K562 (cell line): ENCODE measurements at regions not wholly inside any gene's neighbourhood (a gene's known extent, or its start where the extent isn't known, plus 50 kb on each side); places are given as distances from the start of the nearest gene placed in this dataset.

ENCODE experiments used
- ATAC-seq: fragments of 200-7000 bp; cut with Tn5 transposase; 3 replicates; pipeline ENCODE4 v1.9.1; 2020; ENCODE audit warnings: moderate library complexity
- BruUV-seq: library from RNA; stranded (reverse); fragments of 400-500 nt; replicated peaks from 2 replicates; lab custom pipeline; 2021; lab: Mats Ljungman, UMichigan
- CTCF ChIA-PET: fragments of 300-600 bp; formaldehyde crosslinking; extraction: SDS; loops from one replicate; lab custom pipeline; 2021; ENCODE audit warnings: low intra/inter-chr PET ratio; lab: Yijun Ruan, JAX
- POLR2A ChIA-PET: fragments of 300-600, 350-650 bp; sonication (Branson Sonifier 250); formaldehyde crosslinking; extraction: SDS; loops from one replicate; lab custom pipeline; 2021; ENCODE audit warnings: antibody characterized with exemption, inconsistent platforms; lab: Yijun Ruan, JAX
- DNase-seq, 4 experiments: peaks; one replicate each; pipeline versions ENCODE4 v3.0.0 to v3.0.0-alpha.2; 2011 to 2018; ENCODE audit warnings: low spot score in 3 of 4, mixed read lengths in 3 of 4; ENCODE audit errors: extremely low read depth in 1 of 4
- FAIRE-seq: peaks from 2 replicates; lab custom pipeline; 2011; peaks lifted over from hg19 to GRCh38; lab: Jason Lieb, UNC
- H2AFZ ChIP-seq: 2 replicates; pipeline ENCODE4 v1.6.0; 2011; ENCODE audit warnings: low read depth, low read length, control low read depth, inconsistent platforms
- H3K27ac ChIP-seq: fragments of 200-600 bp; 3 replicates; pipeline ENCODE4 v1.8.0; 2011; ENCODE audit warnings: low read depth, mild to moderate bottlenecking, control low read depth, inconsistent platforms, low read length, moderate library complexity, mixed read lengths; ENCODE audit errors: extremely low read depth
- H3K27me3 ChIP-seq, 2 experiments: fragments of 300-600 bp in 1 of 2; 2 replicates in 1 of 2; 3 replicates in 1 of 2; pipeline versions ENCODE4 v1.6.0 to v1.8.0; 2011; ENCODE audit warnings: inconsistent platforms in 2 of 2, low read length in 2 of 2, mild to moderate bottlenecking in 1 of 2, mixed read lengths in 1 of 2, moderate library complexity in 1 of 2; ENCODE audit not compliant: control insufficient read depth in 2 of 2, insufficient read depth in 2 of 2
- H3K36me3 ChIP-seq: fragments of 300-600 bp; 3 replicates; pipeline ENCODE4 v1.8.0; 2011; ENCODE audit warnings: mild to moderate bottlenecking, low read length, inconsistent platforms; ENCODE audit not compliant: control insufficient read depth, insufficient read depth
- H3K4me1 ChIP-seq, 2 experiments: fragments of 200-600 bp in 1 of 2; replicated peaks in 1 of 2; 2 replicates in 1 of 2; 3 replicates in 1 of 2; pipeline versions ENCODE4 v1.5.1 to v1.8.0; 2011; ENCODE audit warnings: inconsistent platforms in 2 of 2, low read length in 2 of 2, mild to moderate bottlenecking in 1 of 2, mixed read lengths in 1 of 2, moderate library complexity in 1 of 2; ENCODE audit not compliant: control insufficient read depth in 2 of 2, insufficient read depth in 2 of 2
- H3K4me2 ChIP-seq: 2 replicates; pipeline ENCODE4 v1.6.1; 2011; ENCODE audit warnings: low read length, control low read depth, inconsistent platforms, mixed read lengths; ENCODE audit not compliant: insufficient read depth
- H3K4me3 ChIP-seq: fragments of 200-600 bp; sonication (generic), shearing (Covaris generic); 2 replicates; pipeline ENCODE4 v1.5.1; 2016; ENCODE audit warnings: control low read depth, inconsistent platforms
- H3K79me2 ChIP-seq: fragments of 200-600 bp; 3 replicates; pipeline ENCODE4 v1.8.0; 2011; ENCODE audit warnings: low read length, inconsistent platforms; ENCODE audit not compliant: control insufficient read depth, insufficient read depth
- H3K9ac ChIP-seq, 2 experiments: 2 replicates each; pipeline versions ENCODE4 v1.6.0 to v1.6.1; 2011; ENCODE audit warnings: low read depth in 2 of 2, low read length in 2 of 2, control low read depth in 1 of 2, inconsistent platforms in 1 of 2, mild to moderate bottlenecking in 1 of 2, mixed read lengths in 1 of 2; ENCODE audit not compliant: insufficient read depth in 1 of 2
- H3K9me1 ChIP-seq: one replicate; pipeline ENCODE4 v1.6.0; 2011; ENCODE audit warnings: inconsistent platforms, mild to moderate bottlenecking, low read length, moderate library complexity; ENCODE audit not compliant: control insufficient read depth, insufficient read depth
- H3K9me3 ChIP-seq: replicated peaks from 2 replicates; pipeline ENCODE4 v1.5.1; 2011; ENCODE audit warnings: low read depth, low read length, inconsistent platforms; ENCODE audit not compliant: control insufficient read depth, insufficient read depth
- H4K20me1 ChIP-seq: replicated peaks from 2 replicates; pipeline ENCODE4 v1.6.1; 2011; ENCODE audit warnings: low read length, inconsistent platforms, mixed read lengths; ENCODE audit not compliant: control insufficient read depth, insufficient read depth
- ADNP ChIP-seq: fragments of 200-800 bp; sonication (Bioruptor generic); IDR thresholded peaks from 2 replicates; pipeline ENCODE4 v1.6.1; 2016; ENCODE audit warnings: missing genetic modification characterization, missing compliant biosample characterization
- CBX3 ChIP-seq, 2 experiments: IDR thresholded peaks; 1 replicate in 1 of 2; 2 replicates in 1 of 2; pipeline ENCODE4 v1.6.1; 2012; ENCODE audit warnings: inconsistent platforms in 2 of 2, low read length in 2 of 2, borderline replicate concordance in 1 of 2, control low read depth in 1 of 2
- CC2D1A ChIP-seq: fragments of 450-650 bp; IDR thresholded peaks from 2 replicates; pipeline ENCODE4 v1.6.1; 2017; ENCODE audit warnings: mild to moderate bottlenecking
- ESRRB ChIP-seq: fragments of 250-450 bp; sonication (Bioruptor Pico); IDR thresholded peaks from 2 replicates; pipeline ENCODE4 v1.5.0; 2020; ENCODE audit warnings: mild to moderate bottlenecking, moderate library complexity, borderline replicate concordance
- HNRNPH1 ChIP-seq: fragments of 200-400 bp; formaldehyde crosslinking; optimal IDR thresholded peaks from 2 replicates; pipeline ENCODE3; 2017; ENCODE audit warnings: low read depth, mild to moderate bottlenecking, low read length, moderate library complexity
- ID3 ChIP-seq, 2 experiments: fragments of 250-450 bp in 1 of 2; fragments of 450-650 bp in 1 of 2; sonication (Bioruptor Pico) in 1 of 2; IDR thresholded peaks; 2 replicates each; pipeline versions ENCODE4 v1.6.1 to v1.8.0; 2016 to 2021; ENCODE audit warnings: mild to moderate bottlenecking in 2 of 2, moderate library complexity in 2 of 2, missing compliant biosample characterization in 1 of 2, missing genetic modification characterization in 1 of 2
- JUN ChIP-seq, 2 experiments: sonication (generic) in 1 of 2; formaldehyde crosslinking in 1 of 2; IDR thresholded peaks; 2 replicates each; pipeline versions ENCODE4 v1.6.1 to v1.8.0; 2012 to 2022; ENCODE audit warnings: borderline replicate concordance in 2 of 2, mild to moderate bottlenecking in 2 of 2, improper control_type of control experiment in 1 of 2, low read depth in 1 of 2, low read length in 1 of 2, missing genetic modification reagents in 1 of 2
- MTA1 ChIP-seq: fragments of 450-650 bp; IDR thresholded peaks from 2 replicates; pipeline ENCODE4 v1.6.1; 2017; ENCODE audit warnings: borderline replicate concordance
- MYBL2 ChIP-seq, 2 experiments: fragments of 450-650 bp in 1 of 2; sonication (generic) in 1 of 2; formaldehyde crosslinking in 1 of 2; IDR thresholded peaks; 2 replicates each; pipeline versions ENCODE4 v1.6.1 to v1.8.1; 2017 to 2022; ENCODE audit warnings: borderline replicate concordance in 1 of 2, inconsistent platforms in 1 of 2, low read depth in 1 of 2, mild to moderate bottlenecking in 1 of 2, missing genetic modification reagents in 1 of 2, moderate library complexity in 1 of 2
- SRSF3 ChIP-seq: fragments of 200-400 bp; formaldehyde crosslinking; IDR thresholded peaks from 2 replicates; pipeline ENCODE4 v1.6.1; 2016; ENCODE audit warnings: mild to moderate bottlenecking, low read length, moderate library complexity; ENCODE audit not compliant: insufficient read depth
- STAT5B ChIP-seq: fragments of 250-450 bp; sonication (Bioruptor Pico); IDR thresholded peaks from 2 replicates; pipeline ENCODE4 v1.8.0; 2021; ENCODE audit warnings: mild to moderate bottlenecking, inconsistent platforms
- XRCC5 ChIP-seq: fragments of 200-400 bp; formaldehyde crosslinking; IDR thresholded peaks from 2 replicates; pipeline ENCODE4 v1.6.1; 2017; ENCODE audit warnings: low read depth, mild to moderate bottlenecking, low read length
- ZNF143 ChIP-seq: sonication (generic); formaldehyde crosslinking; IDR thresholded peaks from 2 replicates; pipeline ENCODE4 v1.9.0; 2022; ENCODE audit warnings: mild to moderate bottlenecking, missing genetic modification reagents
- ZNF589 ChIP-seq: fragments of 200-800 bp; sonication (Bioruptor generic); IDR thresholded peaks from 2 replicates; pipeline ENCODE4 v1.6.1; 2016; ENCODE audit warnings: low read depth, missing genetic modification characterization, missing compliant biosample characterization
- WGBS: fragments of 100-300 bp; shearing (Covaris generic); methylation state at CpG from one replicate; pipeline ENCODE4 v1.1.6; 2016; ENCODE audit warnings: low coverage, mixed read lengths; ENCODE audit not compliant: insufficient coverage; ENCODE audit errors: missing lambda C conversion rate; 5-methylcytosine and 5-hydroxymethylcytosine counted together
- in situ Hi-C: fragments of 300-500 bp; cut with MboI; formaldehyde crosslinking; loops from 4 replicates; pipeline ENCODE4 v1.15.0; 2018; ENCODE audit warnings: inconsistent platforms, mixed read lengths
- intact Hi-C: fragments of 100-400 bp; cut with micrococcal nuclease; formaldehyde crosslinking; loops from 2 replicates; pipeline ENCODE4 v1.14.2; 2022

GRCh38 chr9:78697618-78698017, 400.7 kb downstream of the PSAT1 start:
- CTCF ChIA-PET = no interaction called here
- Histone ChIP-seq H2AFZ (no peak overlapping the region), H3K4me1 (no peaks in the 10 kb centered on the region), H3K36me3 (no peaks in the 10 kb centered on the region), H3K9me3 (no peaks in the 10 kb centered on the region), H3K9me1 (no peaks in the 10 kb centered on the region), H4K20me1 (no peaks in the 10 kb centered on the region), H3K27me3 (no peaks in the 10 kb centered on the region), H3K4me2 (no peak overlapping the region), H3K4me3 (no peak overlapping the region), H3K27ac (no peak overlapping the region), H3K79me2 (no peaks in the 10 kb centered on the region), H3K9ac (no peak overlapping the region)
- BruUV-seq = no TSS peak
- 0% methylated on average over 1 of the region's 1 CpG for WGBS
- FAIRE-seq (no peak), ATAC-seq (no peak), DNase-seq (no peak)
- TF ChIP-seq CC2D1A (no peak), MTA1 (no peak), SRSF3 (no peak), STAT5B (CRISPR knock-in tag) (no peak), JUN (IDR thresholded peaks at IDR 0.05; ENCODE audit: borderline replicate concordance, low read depth, low read length) (no peak), JUN (CRISPR knock-in tag; IDR thresholded peaks at IDR 0.05; ENCODE audit: borderline replicate concordance) (no peak), XRCC5 (no peak), ZNF589 (CRISPR knock-in tag) (no peak)
- in situ Hi-C loops (no loop called here), intact Hi-C loops (no loop called here)
- POLR2A ChIA-PET = no interaction called here

- Histone ChIP-seq H3K36me3 (no peaks in the 10 kb centered on the region), H2AFZ (no peak overlapping the region), H3K9me3 (no peaks in the 10 kb centered on the region), H3K9ac (no peak overlapping the region), H3K27me3 (no peaks in the 10 kb centered on the region), H3K4me2 (no peak overlapping the region), H3K79me2 (no peaks in the 10 kb centered on the region), H3K4me3 (no peak overlapping the region), H3K27ac (no peak overlapping the region), H3K9me1 (no peaks in the 10 kb centered on the region), H3K4me1 (no peaks in the 10 kb centered on the region), H4K20me1 (no peaks in the 10 kb centered on the region)
- FAIRE-seq (no peak), ATAC-seq (no peak), DNase-seq (no peak)
- ChIA-PET POLR2A (no interaction called here), CTCF (no interaction called here)
- intact Hi-C loops (no loop called here), in situ Hi-C loops (no loop called here)
- 8% methylated on average over 2 of the region's 2 CpGs for WGBS
- no TSS peak for BruUV-seq
- TF ChIP-seq ID3 (CRISPR knock-in tag; IDR thresholded peaks at IDR 0.05) (no peak), ID3 (tag; IDR thresholded peaks at IDR 0.05) (no peak), HNRNPH1 (no peak), MYBL2 (IDR thresholded peaks at IDR 0.05; ENCODE audit: low read depth) (no peak), MYBL2 (CRISPR knock-in tag; IDR thresholded peaks at IDR 0.05; ENCODE audit: borderline replicate concordance) (no peak), ESRRB (CRISPR knock-in tag) (no peak), ZNF143 (CRISPR knock-in tag) (no peak), ADNP (tag) (no peak), CBX3 (IDR thresholded peaks at IDR 0.05; ENCODE audit: borderline replicate concordance in 1 of 2, low read length in 2 of 2) (no peak)
Measured at GRCh38 chr9:78698371-78698770, 401.4 kb downstream of the PSAT1 start.
